GM12878 (cell line): ENCODE measurements at regions not wholly inside any gene's neighbourhood (a gene's known extent, or its start where the extent isn't known, plus 50 kb on each side); places are given as distances from the start of the nearest gene placed in this dataset.

ENCODE experiments used
- ATAC-seq: fragments of 200-7000 bp; cut with Tn5 transposase; 3 replicates; pipeline ENCODE4 v1.9.1; 2020; ENCODE audit warnings: mild to moderate bottlenecking, moderate library complexity
- BruUV-seq: library from RNA; stranded (reverse); fragments of 400-500 nt; replicated peaks from 2 replicates; lab custom pipeline; 2021; lab: Mats Ljungman, UMichigan
- CTCF ChIA-PET: fragments of 300-600 bp; sonication (Branson Sonifier 250); formaldehyde crosslinking; extraction: SDS; loops from one replicate; lab custom pipeline; 2021; ENCODE audit warnings: inconsistent platforms; lab: Yijun Ruan, JAX
- POLR2A ChIA-PET: fragments of 350-600 bp; formaldehyde crosslinking; extraction: SDS; loops from one replicate; lab custom pipeline; 2021; ENCODE audit warnings: inconsistent platforms; lab: Charles Lee
- RAD21 ChIA-PET: fragments of 300-600 bp; sonication (Branson Sonifier 250); formaldehyde crosslinking; loops from one replicate; lab custom pipeline; 2023; ENCODE audit warnings: antibody characterized with exemption; ENCODE audit not compliant: unreplicated experiment; lab: Charles Lee
- SMC1A ChIA-PET: fragments of 300-600 bp; sonication (Branson Sonifier 250); formaldehyde crosslinking; loops from one replicate; lab custom pipeline; 2023; ENCODE audit not compliant: unreplicated experiment, uncharacterized antibody; lab: Charles Lee
- DNase-seq: peaks from one replicate; pipeline ENCODE4 v3.0.0-alpha.2; 2011; ENCODE audit warnings: low read depth, low spot score
- FAIRE-seq: peaks from 3 replicates; lab custom pipeline; 2011; peaks lifted over from hg19 to GRCh38; lab: Jason Lieb, UNC
- H2AFZ ChIP-seq: 2 replicates; pipeline ENCODE4 v1.6.0; 2011; ENCODE audit warnings: low read depth, low read length, control low read depth; ENCODE audit not compliant: control insufficient read depth
- H3K27ac ChIP-seq: 2 replicates; pipeline ENCODE4 v1.5.1; 2011; ENCODE audit warnings: control low read depth; ENCODE audit not compliant: control insufficient read depth, insufficient read depth
- H3K27me3 ChIP-seq, 2 experiments: replicated peaks in 1 of 2; 2 replicates each; pipeline versions ENCODE4 v1.6.0 to v1.6.1; 2011; ENCODE audit warnings: low read length in 1 of 2; ENCODE audit not compliant: control insufficient read depth in 2 of 2, insufficient read depth in 2 of 2
- H3K36me3 ChIP-seq, 2 experiments: 2 replicates each; pipeline ENCODE4 v1.5.1; 2011; ENCODE audit warnings: low read length in 1 of 2; ENCODE audit not compliant: control insufficient read depth in 2 of 2, insufficient read depth in 2 of 2
- H3K4me1 ChIP-seq: 2 replicates; pipeline ENCODE4 v1.6.1; 2011; ENCODE audit warnings: mild to moderate bottlenecking, low read length, moderate library complexity, mixed read lengths; ENCODE audit not compliant: control insufficient read depth, insufficient read depth
- H3K4me2 ChIP-seq: 2 replicates; pipeline ENCODE4 v1.6.0; 2011; ENCODE audit warnings: control low read depth; ENCODE audit not compliant: control insufficient read depth, insufficient read depth
- H3K4me3 ChIP-seq: fragments of 200-600 bp; sonication (generic); 2 replicates; pipeline ENCODE4 v1.5.1; 2016
- H3K79me2 ChIP-seq: 2 replicates; pipeline ENCODE4 v1.6.0; 2011; ENCODE audit warnings: low read length; ENCODE audit not compliant: control insufficient read depth, insufficient read depth
- H3K9ac ChIP-seq: 2 replicates; pipeline ENCODE4 v1.8.0; 2011; ENCODE audit warnings: low read length, control low read depth, mixed read lengths; ENCODE audit not compliant: control insufficient read depth, insufficient read depth
- H3K9me3 ChIP-seq: replicated peaks from 3 replicates; pipeline ENCODE4 v1.5.1; 2011; ENCODE audit warnings: mild to moderate bottlenecking, low read length; ENCODE audit not compliant: control insufficient read depth, insufficient read depth
- H4K20me1 ChIP-seq: 2 replicates; pipeline ENCODE4 v1.6.0; 2011; ENCODE audit not compliant: control insufficient read depth, insufficient read depth
- CBFB ChIP-seq: IDR thresholded peaks from 2 replicates; pipeline ENCODE4 v1.6.1; 2016; ENCODE audit warnings: antibody characterized with exemption, low read depth
- CBX3 ChIP-seq: fragments of 200-600 bp; sonication (generic); IDR thresholded peaks from 2 replicates; pipeline ENCODE4 v1.6.1; 2016; ENCODE audit warnings: low read depth, borderline replicate concordance
- CEBPZ ChIP-seq: fragments of 150-350 bp; IDR thresholded peaks from 2 replicates; pipeline ENCODE4 v1.6.1; 2016; ENCODE audit warnings: low read depth, low read length
- CHD2 ChIP-seq: IDR thresholded peaks from 2 replicates; pipeline ENCODE4 v1.6.1; 2011; ENCODE audit warnings: low read depth, low read length, improper control_type of control experiment, borderline replicate concordance
- E2F4 ChIP-seq: IDR thresholded peaks from 2 replicates; pipeline ENCODE4 v1.6.1; 2012; ENCODE audit warnings: low read depth, low read length, improper control_type of control experiment
- IRF4 ChIP-seq: IDR thresholded peaks from 2 replicates; pipeline ENCODE4 v1.6.1; 2011; ENCODE audit warnings: low read depth, low read length
- JUNB ChIP-seq: IDR thresholded peaks from 2 replicates; pipeline ENCODE4 v1.6.1; 2016; ENCODE audit warnings: antibody characterized with exemption, mild to moderate bottlenecking
- MAX ChIP-seq: IDR thresholded peaks from 2 replicates; pipeline ENCODE4 v1.6.1; 2012; ENCODE audit warnings: low read depth, low read length, improper control_type of control experiment
- MYC ChIP-seq: IDR thresholded peaks from 2 replicates; pipeline ENCODE4 v1.6.1; 2011; ENCODE audit warnings: mild to moderate bottlenecking, low read length, moderate library complexity, inconsistent platforms; ENCODE audit not compliant: insufficient read depth, insufficient replicate concordance, insufficient read length, severe bottlenecking
- NR2C1 ChIP-seq: fragments of 450-650 bp; IDR thresholded peaks from 2 replicates; pipeline ENCODE4 v1.6.1; 2017; ENCODE audit warnings: antibody characterized with exemption, mild to moderate bottlenecking, moderate library complexity
- NR2C2 ChIP-seq: IDR thresholded peaks from 2 replicates; pipeline ENCODE4 v1.6.1; 2011; ENCODE audit warnings: borderline replicate concordance, low read depth; ENCODE audit not compliant: control insufficient read depth, insufficient read length
- PAX5 ChIP-seq: IDR thresholded peaks from 2 replicates; pipeline ENCODE4 v1.6.1; 2011; ENCODE audit warnings: low read depth, low read length, borderline replicate concordance
- RAD51 ChIP-seq: fragments of 450-650 bp; IDR thresholded peaks from 2 replicates; pipeline ENCODE4 v1.6.1; 2016; ENCODE audit warnings: moderate library complexity, mild to moderate bottlenecking, inconsistent platforms
- ZZZ3 ChIP-seq: IDR thresholded peaks from 2 replicates; pipeline ENCODE4 v1.6.1; 2011; ENCODE audit warnings: low read depth; ENCODE audit not compliant: control insufficient read depth, insufficient read length
- WGBS: methylation state at CpG from one replicate; pipeline ENCODE4 v1.1.6; 2016; ENCODE audit warnings: low lambda C conversion rate; ENCODE audit not compliant: insufficient replicate concordance, insufficient coverage; ENCODE audit errors: missing lambda C conversion rate; 5-methylcytosine and 5-hydroxymethylcytosine counted together
- in situ Hi-C: fragments of 300-500 bp; cut with MboI; formaldehyde crosslinking; loops from 9 replicates; pipeline ENCODE4 v1.14.3; 2018; ENCODE audit warnings: mixed read lengths
- intact Hi-C: fragments of 100-400 bp; cut with micrococcal nuclease; formaldehyde crosslinking; loops from one replicate; pipeline ENCODE4 v1.14.2; 2022; ENCODE audit not compliant: unreplicated experiment

GRCh38 chr9:129247285-129248153 lies 69.5 kb upstream of the IER5L start:
- peaks cover 2 to 3% of the 10 kb centered on the region in 2 experiments for H3K27me3 ChIP-seq
- no peak overlapping the region for H3K4me2 ChIP-seq
- H4K20me1 ChIP-seq: no peaks in the 10 kb centered on the region
- ChIA-PET CTCF (no interaction called here), POLR2A (no interaction called here), SMC1A (no interaction called here), RAD21 (no interaction called here)
- H3K9me3 ChIP-seq: no peaks in the 10 kb centered on the region
- no peak for TF ChIP-seq CHD2
- no peak for TF ChIP-seq CBX3
- no peak for TF ChIP-seq PAX5
- no peak for TF ChIP-seq RAD51
- no peak for TF ChIP-seq MAX
- no peak for TF ChIP-seq MYC
- no peak for TF ChIP-seq JUNB
- 47% methylated on average over 13 of the region's 13 CpGs for WGBS
- in situ Hi-C loops (no loop called here), intact Hi-C loops (no loop called here)
- no peak overlapping the region for H3K27ac ChIP-seq
- H3K4me3 ChIP-seq: no peak overlapping the region
- no peak overlapping the region for H3K9ac ChIP-seq
- no peaks in the 10 kb centered on the region for H3K4me1 ChIP-seq
- DNase-seq (no peak), FAIRE-seq (no peak), ATAC-seq (no peak)
- H3K79me2 ChIP-seq: no peaks in the 10 kb centered on the region
- no peak overlapping the region for H2AFZ ChIP-seq
- no peaks in the 10 kb centered on the region for H3K36me3 ChIP-seq
- BruUV-seq: no TSS peak

GRCh38 chr9:129245276-129245675 lies 67.2 kb upstream of the IER5L start:
- Histone ChIP-seq H2AFZ (no peak overlapping the region), H3K4me2 (no peak overlapping the region), H3K79me2 (no peaks in the 10 kb centered on the region), H3K27ac (no peak overlapping the region), H3K4me1 (no peaks in the 10 kb centered on the region), H3K27me3 (peaks cover 2 to 3% of the 10 kb centered on the region in 2 experiments), H3K9ac (no peak overlapping the region), H4K20me1 (no peaks in the 10 kb centered on the region), H3K4me3 (no peak overlapping the region), H3K36me3 (no peaks in the 10 kb centered on the region), H3K9me3 (no peaks in the 10 kb centered on the region)
- ChIA-PET CTCF (no interaction called here), RAD21 (no interaction called here), POLR2A (no interaction called here), SMC1A (no interaction called here)
- no peak for ATAC-seq
- 35% methylated on average over 14 of the region's 15 CpGs for WGBS
- in situ Hi-C loops (no loop called here), intact Hi-C loops (no loop called here)
- DNase-seq: no peak
- no peak for FAIRE-seq
- BruUV-seq: no TSS peak
- TF ChIP-seq E2F4 (no peak), NR2C2 (no peak), ZZZ3 (no peak), NR2C1 (no peak), CBFB (no peak), CEBPZ (no peak), IRF4 (no peak)
